Urothelium cell line (cell line): ENCODE measurements at regions not wholly inside any gene's neighbourhood (a gene's known extent, or its start where the extent isn't known, plus 50 kb on each side); places are given as distances from the start of the nearest gene placed in this dataset.

Experiments used
- DNase-seq: peaks from one replicate; pipeline ENCODE4 v3.0.0; 2011; ENCODE audit warnings: low spot score, mixed read lengths
- FAIRE-seq: peaks from 2 replicates; lab custom pipeline; 2011; peaks lifted over from hg19 to GRCh38; lab: Jason Lieb, UNC

- FAIRE-seq (no peak), DNase-seq (no peak)
Observed at GRCh38 chr2:62283147-62283546, 87.2 kb downstream of the B3GNT2 start.

GRCh38 chr2:62281663-62282062 lies 85.7 kb downstream of the B3GNT2 start:
- FAIRE-seq (no peak), DNase-seq (no peak)

GRCh38 chr2:62277688-62278087 lies 81.8 kb downstream of the B3GNT2 start:
- DNase-seq (no peak), FAIRE-seq (no peak)
